ENCODE measurements at regions not wholly inside any gene's neighbourhood (a gene's known extent, or its start where the extent isn't known, plus 50 kb on each side); places are given as distances from the start of the nearest gene placed in this dataset.

DNA sequence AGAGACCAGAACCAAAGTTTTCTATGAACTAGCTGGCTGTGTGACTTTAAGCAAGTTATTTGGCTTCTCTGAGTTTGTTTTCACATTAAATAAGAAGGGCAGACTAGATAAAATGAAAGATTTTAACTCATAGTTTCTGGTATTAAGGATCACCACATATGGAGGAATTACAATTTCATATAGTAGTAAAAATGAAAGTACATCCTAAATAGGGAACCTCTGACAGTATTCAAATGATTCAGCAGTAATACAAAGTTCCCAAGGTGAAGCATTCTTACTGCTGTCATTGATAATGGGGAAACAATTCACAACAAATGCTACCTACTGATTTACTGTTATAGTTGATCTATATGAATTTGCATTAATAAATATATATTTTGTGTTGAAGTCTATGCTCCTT is 170.3 kb upstream of the VRK2 start:
- no peak overlapping the region for H3K4me3 ChIP-seq (ENCODE audit: low read depth, low read length)
- TF ChIP-seq, protein P1, sequence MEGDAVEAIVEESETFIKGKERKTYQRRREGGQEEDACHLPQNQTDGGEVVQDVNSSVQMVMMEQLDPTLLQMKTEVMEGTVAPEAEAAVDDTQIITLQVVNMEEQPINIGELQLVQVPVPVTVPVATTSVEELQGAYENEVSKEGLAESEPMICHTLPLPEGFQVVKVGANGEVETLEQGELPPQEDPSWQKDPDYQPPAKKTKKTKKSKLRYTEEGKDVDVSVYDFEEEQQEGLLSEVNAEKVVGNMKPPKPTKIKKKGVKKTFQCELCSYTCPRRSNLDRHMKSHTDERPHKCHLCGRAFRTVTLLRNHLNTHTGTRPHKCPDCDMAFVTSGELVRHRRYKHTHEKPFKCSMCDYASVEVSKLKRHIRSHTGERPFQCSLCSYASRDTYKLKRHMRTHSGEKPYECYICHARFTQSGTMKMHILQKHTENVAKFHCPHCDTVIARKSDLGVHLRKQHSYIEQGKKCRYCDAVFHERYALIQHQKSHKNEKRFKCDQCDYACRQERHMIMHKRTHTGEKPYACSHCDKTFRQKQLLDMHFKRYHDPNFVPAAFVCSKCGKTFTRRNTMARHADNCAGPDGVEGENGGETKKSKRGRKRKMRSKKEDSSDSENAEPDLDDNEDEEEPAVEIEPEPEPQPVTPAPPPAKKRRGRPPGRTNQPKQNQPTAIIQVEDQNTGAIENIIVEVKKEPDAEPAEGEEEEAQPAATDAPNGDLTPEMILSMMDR (IDR thresholded peaks at IDR 0.05; ENCODE audit: borderline replicate concordance, insufficient read depth, low read depth, low read length): no peak

DNA sequence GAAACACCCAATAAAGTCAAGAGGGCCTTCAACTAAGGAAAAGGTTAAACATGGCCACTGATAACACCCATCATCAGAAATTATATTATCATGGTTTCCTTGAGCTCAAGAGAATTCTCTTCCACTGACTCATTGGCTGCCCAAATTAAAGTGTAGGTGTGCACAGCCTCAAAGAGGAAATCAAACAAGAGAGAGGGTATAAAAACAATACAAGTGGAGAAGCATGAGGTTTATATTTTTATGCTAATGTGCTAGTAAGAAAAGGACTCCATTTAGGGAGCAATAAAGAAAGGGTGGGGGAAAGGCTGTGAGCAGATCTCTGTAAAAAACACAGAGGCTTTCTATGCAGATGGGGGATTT is 168.8 kb upstream of the VRK2 start:
- H3K4me3 ChIP-seq (ENCODE audit: low read depth, low read length): no peak overlapping the region
- TF ChIP-seq, protein P1 (IDR thresholded peaks at IDR 0.05; ENCODE audit: borderline replicate concordance, insufficient read depth, low read depth, low read length): no peak

DNA sequence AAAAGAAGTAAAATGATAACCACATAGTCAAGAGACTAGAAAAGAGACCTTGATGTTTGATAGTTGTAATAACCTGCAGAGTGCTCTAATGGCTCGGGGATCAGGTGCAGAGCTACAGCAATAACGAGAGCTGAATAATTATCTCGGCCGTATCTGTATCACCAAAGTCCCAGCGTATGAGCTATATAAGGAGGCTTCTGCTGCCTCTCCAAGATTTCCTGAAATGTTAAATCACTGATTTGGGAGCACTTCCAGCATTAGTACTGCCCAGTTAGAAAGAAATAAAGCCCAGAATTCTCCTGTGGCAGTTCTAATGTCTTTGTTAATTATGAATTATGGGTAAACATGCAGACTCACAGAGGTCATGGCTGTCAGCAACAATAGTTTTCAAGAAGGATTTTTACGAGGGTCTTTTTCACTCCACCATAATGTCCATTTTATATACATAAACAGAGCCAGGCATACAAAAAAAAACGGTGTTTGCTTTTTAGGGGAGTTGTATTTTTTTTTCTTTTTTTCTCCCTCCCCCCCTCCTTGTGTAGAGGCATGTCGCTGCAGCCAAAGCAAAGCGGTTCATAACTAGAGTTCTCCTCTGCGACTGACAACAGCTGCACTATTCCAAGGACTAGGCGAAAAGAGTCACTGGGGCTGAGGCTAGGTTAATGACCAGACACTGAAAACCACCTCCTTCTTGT is 168.3 kb upstream of the VRK2 start:
- TF ChIP-seq, protein P1 (IDR thresholded peaks at IDR 0.05; ENCODE audit: borderline replicate concordance, insufficient read depth, low read depth, low read length): no peak

DNA sequence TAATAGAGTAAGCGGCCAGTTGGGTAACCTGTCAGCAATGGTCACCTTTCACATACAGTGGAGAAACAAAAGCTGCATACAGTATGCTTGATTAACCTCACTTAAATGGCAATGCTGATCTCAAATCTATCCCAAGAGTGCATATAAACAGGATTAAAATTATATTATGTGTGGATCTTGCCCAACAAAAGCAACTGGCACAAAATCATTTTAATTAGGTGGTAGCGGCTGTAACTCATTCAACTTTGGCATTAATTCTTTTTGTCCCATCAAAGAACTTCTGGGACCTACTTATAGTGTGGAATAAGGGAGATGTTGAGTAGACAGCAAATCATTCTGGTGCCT is 167.8 kb upstream of the VRK2 start:
- H3K4me3 ChIP-seq (ENCODE audit: low read depth, low read length): no peak overlapping the region
- TF ChIP-seq, protein P1 (IDR thresholded peaks at IDR 0.05; ENCODE audit: borderline replicate concordance, insufficient read depth, low read depth, low read length): no peak

More for the DNA sequence above, 168.3 kb upstream of the VRK2 start:
- no peak overlapping the region for H3K4me3 ChIP-seq (ENCODE audit: low read depth, low read length)

DNA sequence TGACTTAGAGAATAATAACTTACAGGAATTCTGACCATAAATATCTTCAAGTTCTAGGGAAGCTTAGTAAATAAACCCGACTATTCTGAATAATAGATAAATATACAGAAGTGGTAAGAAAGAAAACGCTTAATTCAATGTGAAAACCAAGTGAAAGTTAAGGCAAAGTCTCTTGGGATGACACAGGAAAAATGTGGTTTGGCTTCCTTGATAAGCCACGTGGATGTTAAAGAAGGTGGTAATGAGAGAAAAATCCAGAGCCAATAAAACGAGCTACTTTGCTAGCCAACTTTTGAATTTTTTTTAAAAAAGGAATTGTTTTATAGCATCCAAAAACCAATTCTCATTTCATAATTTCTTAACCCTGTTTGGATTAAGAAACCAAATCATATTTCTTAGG is 166.2 kb upstream of the VRK2 start:
- TF ChIP-seq, protein P1 (IDR thresholded peaks at IDR 0.05; ENCODE audit: borderline replicate concordance, insufficient read depth, low read depth, low read length): no peak
- no peak overlapping the region for H3K4me3 ChIP-seq (ENCODE audit: low read depth, low read length)

DNA sequence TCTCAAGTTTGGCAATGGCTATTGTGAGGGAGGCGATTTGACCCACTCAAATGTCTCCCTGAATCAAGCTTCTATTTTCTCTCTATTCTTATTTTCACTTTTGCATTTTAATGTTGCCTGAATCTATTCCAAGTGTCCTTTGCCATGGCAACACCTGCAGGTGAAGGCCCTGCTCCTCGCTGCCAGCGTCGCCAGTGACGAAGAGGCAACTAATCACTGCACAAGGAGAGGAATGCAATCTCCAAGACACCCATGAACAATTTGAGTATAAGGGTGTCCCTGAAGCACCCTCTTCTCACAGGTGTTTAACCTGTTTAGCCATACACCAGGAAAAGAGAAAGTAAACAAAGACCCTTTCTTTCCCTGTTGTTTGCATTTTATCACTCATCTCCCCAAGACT is 165.6 kb upstream of the VRK2 start:
- TF ChIP-seq, protein P1 (IDR thresholded peaks at IDR 0.05; ENCODE audit: borderline replicate concordance, insufficient read depth, low read depth, low read length): no peak
- H3K4me3 ChIP-seq (ENCODE audit: low read depth, low read length): no peak overlapping the region

DNA sequence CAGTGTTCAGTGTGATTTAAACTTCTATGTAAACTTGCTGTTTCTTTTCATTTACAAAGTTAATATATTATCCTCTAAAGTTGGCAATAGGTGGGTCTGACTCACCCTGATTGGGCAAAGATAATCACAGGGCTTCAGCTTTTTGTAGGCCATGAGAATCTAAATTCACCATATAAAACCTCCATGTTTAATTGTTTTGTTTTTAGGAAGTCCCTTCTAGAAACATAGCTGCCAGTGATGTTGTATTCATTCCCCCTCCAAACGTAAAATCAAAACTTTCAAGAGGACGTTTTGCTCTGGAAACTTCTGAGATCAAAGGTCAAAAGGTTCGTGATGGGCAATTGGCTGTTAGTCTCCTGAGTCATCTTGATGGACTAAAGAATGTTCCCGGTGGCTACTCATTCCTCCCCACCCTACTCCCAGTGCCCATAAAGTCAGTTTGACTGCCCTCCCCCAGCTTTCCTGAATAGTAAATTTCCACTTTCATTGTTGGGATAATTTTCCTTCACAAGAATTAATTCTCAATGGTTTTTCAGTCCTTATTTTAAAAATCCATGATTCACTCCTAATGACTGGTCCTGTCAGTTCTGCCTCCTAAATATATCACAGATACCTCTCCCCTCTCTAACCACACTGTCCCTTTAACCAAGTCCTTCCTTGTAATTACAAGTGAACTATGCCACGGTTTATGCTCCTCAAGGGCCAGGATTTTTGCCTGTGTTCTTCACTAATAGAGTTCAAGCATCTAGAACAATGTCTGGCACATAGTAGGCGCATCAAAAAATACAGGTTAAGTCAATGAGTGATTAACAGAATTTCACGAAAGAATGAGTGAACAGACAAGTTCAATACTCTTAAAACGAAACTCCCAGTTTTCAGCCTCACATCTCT is 164.4 kb upstream of the VRK2 start:
- H3K4me3 ChIP-seq (ENCODE audit: low read depth, low read length): no peak overlapping the region
- TF ChIP-seq, protein P1 (IDR thresholded peaks at IDR 0.05; ENCODE audit: borderline replicate concordance, insufficient read depth, low read depth, low read length): no peak

Measured in GM12875 (cell line).